H9 (cell line): ENCODE measurements at regions not wholly inside any gene's neighbourhood (a gene's known extent, or its start where the extent isn't known, plus 50 kb on each side); places are given as distances from the start of the nearest gene placed in this dataset.

Source experiments
- DNase-seq: peaks from one replicate; pipeline ENCODE4 v3.0.0-alpha.2; 2017
- H2AFZ ChIP-seq: one replicate; pipeline ENCODE4 v1.6.1; 2013; ENCODE audit warnings: mild to moderate bottlenecking, low read length, control low read depth, moderate library complexity
- H2AK5ac ChIP-seq: 2 replicates; pipeline ENCODE4 v1.6.1; 2013; ENCODE audit warnings: low read length, control low read depth, mixed read lengths; ENCODE audit not compliant: insufficient read length
- H2BK120ac ChIP-seq: one replicate; pipeline ENCODE4 v1.6.1; 2013; ENCODE audit warnings: low read depth, mild to moderate bottlenecking, low read length, control low read depth, inconsistent platforms; ENCODE audit not compliant: poor library complexity, severe bottlenecking
- H2BK12ac ChIP-seq: 2 replicates; pipeline ENCODE4 v1.6.1; 2013; ENCODE audit warnings: low read length, control low read depth, mixed read lengths, low read depth; ENCODE audit not compliant: insufficient read length
- H2BK15ac ChIP-seq: 2 replicates; pipeline ENCODE4 v1.6.1; 2013; ENCODE audit warnings: low read depth, low read length, control low read depth
- H2BK20ac ChIP-seq: one replicate; pipeline ENCODE4 v1.6.1; 2013; ENCODE audit warnings: low read depth, mild to moderate bottlenecking, low read length, control low read depth, inconsistent platforms; ENCODE audit not compliant: poor library complexity, severe bottlenecking
- H2BK5ac ChIP-seq: 2 replicates; pipeline ENCODE4 v1.6.1; 2013; ENCODE audit warnings: low read length, control low read depth, mixed read lengths; ENCODE audit not compliant: insufficient read length
- H3K14ac ChIP-seq: 2 replicates; pipeline ENCODE4 v1.6.1; 2013; ENCODE audit warnings: low read length, control low read depth; ENCODE audit not compliant: insufficient read depth
- H3K18ac ChIP-seq: 2 replicates; pipeline ENCODE4 v1.6.1; 2013; ENCODE audit warnings: low read depth, mild to moderate bottlenecking, mixed read lengths, low read length, control low read depth; ENCODE audit not compliant: insufficient read length
- H3K23ac ChIP-seq: 2 replicates; pipeline ENCODE4 v1.6.1; 2013; ENCODE audit warnings: low read length, control low read depth, mixed read lengths, low read depth; ENCODE audit not compliant: insufficient read length
- H3K23me2 ChIP-seq: 2 replicates; pipeline ENCODE4 v1.6.1; 2013; ENCODE audit warnings: low read depth, mild to moderate bottlenecking, mixed read lengths, low read length, control low read depth; ENCODE audit not compliant: insufficient read length, poor library complexity, severe bottlenecking
- H3K27ac ChIP-seq: 2 replicates; pipeline ENCODE4 v1.5.1; 2013; ENCODE audit warnings: low read length, control low read depth, mixed read lengths, low read depth; ENCODE audit not compliant: insufficient read length
- H3K27me3 ChIP-seq: 2 replicates; pipeline ENCODE4 v1.6.1; 2013; ENCODE audit warnings: low read length, control low read depth, inconsistent platforms; ENCODE audit not compliant: insufficient read depth
- H3K4ac ChIP-seq: 2 replicates; pipeline ENCODE4 v1.6.1; 2013; ENCODE audit warnings: low read depth, mild to moderate bottlenecking, control low read depth, inconsistent platforms, low read length, moderate library complexity
- H3K4me1 ChIP-seq: 2 replicates; pipeline ENCODE4 v1.6.1; 2013; ENCODE audit warnings: low read length, control low read depth, inconsistent platforms; ENCODE audit not compliant: insufficient read depth
- H3K4me2 ChIP-seq: 2 replicates; pipeline ENCODE4 v1.6.1; 2013; ENCODE audit warnings: low read length, control low read depth, mixed read lengths; ENCODE audit not compliant: insufficient read length, insufficient read depth
- H3K56ac ChIP-seq: 2 replicates; pipeline ENCODE4 v1.6.1; 2013; ENCODE audit warnings: low read depth, mild to moderate bottlenecking, mixed read lengths, low read length, control low read depth; ENCODE audit not compliant: insufficient read length
- H3K79me1 ChIP-seq: 2 replicates; pipeline ENCODE4 v1.6.1; 2013; ENCODE audit warnings: low read depth, mild to moderate bottlenecking, moderate library complexity, low read length, control low read depth, inconsistent platforms; ENCODE audit not compliant: insufficient read depth, poor library complexity, severe bottlenecking
- H3K79me2 ChIP-seq: 2 replicates; pipeline ENCODE4 v1.6.1; 2013; ENCODE audit warnings: low read length, control low read depth, inconsistent platforms; ENCODE audit not compliant: insufficient read depth
- H3K9ac ChIP-seq: 2 replicates; pipeline ENCODE4 v1.6.1; 2013; ENCODE audit warnings: low read length, control low read depth, mixed read lengths; ENCODE audit not compliant: insufficient read length; ENCODE audit errors: extremely low read depth
- H3K9me3 ChIP-seq: one replicate; pipeline ENCODE4 v1.6.1; 2013; ENCODE audit warnings: low read depth, low read length, inconsistent platforms; ENCODE audit not compliant: control insufficient read depth
- H3T11ph ChIP-seq: one replicate; pipeline ENCODE4 v1.6.1; 2013; ENCODE audit warnings: mild to moderate bottlenecking, low read length, control low read depth, inconsistent platforms
- H4K20me1 ChIP-seq: one replicate; pipeline ENCODE4 v1.6.1; 2013; ENCODE audit not compliant: control insufficient read depth, insufficient read length, insufficient read depth
- H4K5ac ChIP-seq: 2 replicates; pipeline ENCODE4 v1.6.1; 2013; ENCODE audit warnings: low read depth, mild to moderate bottlenecking, mixed read lengths, low read length, control low read depth; ENCODE audit not compliant: insufficient read length
- H4K8ac ChIP-seq: replicated peaks from 2 replicates; pipeline ENCODE4 v1.6.1; 2013; ENCODE audit warnings: low read length, control low read depth, mixed read lengths, low read depth; ENCODE audit not compliant: insufficient read length
- H4K91ac ChIP-seq: 2 replicates; pipeline ENCODE4 v1.6.1; 2013; ENCODE audit warnings: low read depth, mild to moderate bottlenecking, moderate library complexity, mixed read lengths, low read length, control low read depth; ENCODE audit not compliant: insufficient read length
- H3K27ac Mint-ChIP-seq, 3 experiments: 2 replicates in 2 of 3; 3 replicates in 1 of 3; pipeline ENCODE4 v1.8.0; 2020 to 2021; ENCODE audit warnings: mixed read lengths in 3 of 3, mild to moderate bottlenecking in 1 of 3, moderate library complexity in 1 of 3
- H3K27me3 Mint-ChIP-seq: 2 replicates; pipeline ENCODE4 v1.8.0; 2021; ENCODE audit warnings: low read depth, mild to moderate bottlenecking, moderate library complexity, mixed read lengths
- H3K36me3 Mint-ChIP-seq, 3 experiments: 2 replicates in 2 of 3; 3 replicates in 1 of 3; pipeline ENCODE4 v1.8.0; 2020 to 2021; ENCODE audit warnings: low read depth in 3 of 3, mixed read lengths in 3 of 3; ENCODE audit not compliant: insufficient read depth in 1 of 3
- H3K4me1 Mint-ChIP-seq, 2 experiments: 2 replicates each; pipeline ENCODE4 v1.8.0; 2020; ENCODE audit warnings: mixed read lengths in 2 of 2
- H3K4me3 Mint-ChIP-seq, 2 experiments: 2 replicates in 1 of 2; 3 replicates in 1 of 2; pipeline ENCODE4 v1.8.0; 2020 to 2021; ENCODE audit warnings: mild to moderate bottlenecking in 2 of 2, mixed read lengths in 2 of 2, moderate library complexity in 1 of 2
- H3K9me3 Mint-ChIP-seq, 2 experiments: 2 replicates in 1 of 2; 3 replicates in 1 of 2; pipeline ENCODE4 v1.8.0; 2020; ENCODE audit warnings: mild to moderate bottlenecking in 2 of 2, mixed read lengths in 2 of 2, moderate library complexity in 1 of 2
- CTCF ChIP-seq: fragments of 200-600 bp; sonication (generic); conservative IDR thresholded peaks from 3 replicates; pipeline ENCODE4 v1.8.0; 2021; ENCODE audit warnings: antibody characterized with exemption, mild to moderate bottlenecking
- WGBS: extraction: QIAGEN DNeasy Blood & Tissue Kit; methylation state at CpG from one replicate; pipeline ENCODE4 v1.1.7; 2013; ENCODE audit warnings: missing lambda C conversion rate, low lambda C conversion rate, mixed read lengths; ENCODE audit not compliant: insufficient read length; ENCODE audit errors: extremely low coverage; 5-methylcytosine and 5-hydroxymethylcytosine counted together

- H2BK5ac ChIP-seq, result no peak overlapping the region
- TF ChIP-seq CTCF, result 0 out of 3 replicates have a peak, but pooled peaks have one; percentile 15
- no peak overlapping the region for H2BK120ac ChIP-seq
- no CpG with 5 or more reads among the region's 3 CpGs for WGBS
- H3K9ac ChIP-seq, result no peak overlapping the region
- H2BK12ac ChIP-seq, result no peak overlapping the region
- H4K20me1 ChIP-seq, result no peaks in the 10 kb centered on the region
- no peak overlapping the region for H3K4me2 ChIP-seq
- no peak overlapping the region for H2AK5ac ChIP-seq
- H3K14ac ChIP-seq, result no peak overlapping the region
- no peak overlapping the region for H3K27ac ChIP-seq
- H3K9me3 Mint-ChIP-seq, result peaks cover 24 to 27% of the 10 kb centered on the region in 2 experiments
- no peak overlapping the region for H3K56ac ChIP-seq
- H3K27me3 Mint-ChIP-seq, result peaks cover 8% of the 10 kb centered on the region
- no peak overlapping the region for H4K8ac ChIP-seq
- H3K4me1 ChIP-seq, result no peaks in the 10 kb centered on the region
- no peaks in the 10 kb centered on the region for H3K79me2 ChIP-seq
- H3K23me2 ChIP-seq, result no peaks in the 10 kb centered on the region
- H3K4ac ChIP-seq, result no peak overlapping the region
- no peak overlapping the region for H3K23ac ChIP-seq
- H3K27me3 ChIP-seq, result no peaks in the 10 kb centered on the region
- H3K27ac Mint-ChIP-seq, result no peak overlapping the region
- no peaks in the 10 kb centered on the region for H3K9me3 ChIP-seq
- no peak overlapping the region for H4K91ac ChIP-seq
- no peaks in the 10 kb centered on the region for H3K4me1 Mint-ChIP-seq
- H3K79me1 ChIP-seq, result no peaks in the 10 kb centered on the region
- no peak overlapping the region for H2AFZ ChIP-seq
- H3T11ph ChIP-seq, result no peak overlapping the region
- H3K36me3 Mint-ChIP-seq, result peaks cover 1 to 11% (median 10%) of the 10 kb centered on the region in 3 experiments; a peak in 6 of 7 replicates
- DNase-seq, result no peak
- H2BK20ac ChIP-seq, result no peak overlapping the region
- H4K5ac ChIP-seq, result no peak overlapping the region
- H3K18ac ChIP-seq, result no peak overlapping the region
- H3K4me3 Mint-ChIP-seq, result no peak overlapping the region
- no peak overlapping the region for H2BK15ac ChIP-seq
Measured at GRCh38 chr22:49604732-49605302, 222.9 kb downstream of the BRD1 start.
